IPS DF 19.7 (cell line): ENCODE measurements at regions not wholly inside any gene's neighbourhood (a gene's known extent, or its start where the extent isn't known, plus 50 kb on each side); places are given as distances from the start of the nearest gene placed in this dataset.
"Not testable (repeated sequence)": the region's sequence is repeated elsewhere in the genome, so short reads cannot be mapped to it uniquely, and the experiment has no call there.

Experiments used
- DNase-seq: peaks from one replicate; pipeline ENCODE4 v3.0.0-alpha.2; 2013; ENCODE audit warnings: low read depth, low spot score

GRCh38 chr3:153614140-153614539, 452.1 kb downstream of the RAP2B start:
- DNase-seq = no peak

- DNase-seq = no peak
Measured at GRCh38 chr3:153614563-153614962, 452.5 kb downstream of the RAP2B start.

- no peak for DNase-seq
Measured at GRCh38 chr3:153615863-153616262, 453.8 kb downstream of the RAP2B start.

- DNase-seq = no peak
Measured at GRCh38 chr3:153617463-153617862, 455.4 kb downstream of the RAP2B start.

GRCh38 chr3:153618176-153618575, 456.1 kb downstream of the RAP2B start:
- no peak for DNase-seq

- DNase-seq = no peak
Measured at GRCh38 chr3:153619268-153619667, 457.2 kb downstream of the RAP2B start.

GRCh38 chr3:153621953-153622352, 459.9 kb downstream of the RAP2B start:
- no peak for DNase-seq

GRCh38 chr3:153623834-153624233, 461.8 kb downstream of the RAP2B start:
- no peak for DNase-seq

GRCh38 chr3:153624310-153625030, 462.4 kb downstream of the RAP2B start:
- no peak for DNase-seq

GRCh38 chr3:153625506-153625905, 463.5 kb downstream of the RAP2B start:
- DNase-seq = no peak

- DNase-seq = no peak
Measured at GRCh38 chr3:153626158-153626557, 464.1 kb downstream of the RAP2B start.

- no peak for DNase-seq
Measured at GRCh38 chr3:153628591-153628990, 466.6 kb downstream of the RAP2B start.

- DNase-seq = no peak
Measured at GRCh38 chr3:153629148-153629547, 467.1 kb downstream of the RAP2B start.

GRCh38 chr3:153631102-153631501, 469.1 kb downstream of the RAP2B start:
- DNase-seq = no peak

GRCh38 chr3:153631664-153632063, 469.6 kb downstream of the RAP2B start:
- no peak for DNase-seq

GRCh38 chr3:153633407-153633806, 471.4 kb downstream of the RAP2B start:
- DNase-seq = no peak

- no peak for DNase-seq
Measured at GRCh38 chr3:153634683-153635082, 472.7 kb downstream of the RAP2B start.

- DNase-seq = no peak
Measured at GRCh38 chr3:153639631-153640030, 477.6 kb downstream of the RAP2B start.

GRCh38 chr3:153640689-153641665, 479.0 kb downstream of the RAP2B start:
- no peak for DNase-seq

GRCh38 chr3:153642576-153642975, 478.6 kb upstream of the ARHGEF26 start:
- not testable (repeated sequence) for DNase-seq

GRCh38 chr3:153643471-153643870, 477.7 kb upstream of the ARHGEF26 start:
- not testable (repeated sequence) for DNase-seq

- DNase-seq = no peak
Measured at GRCh38 chr3:153649286-153649839, 471.8 kb upstream of the ARHGEF26 start.
